ENCODE measurements at regions not wholly inside any gene's neighbourhood (a gene's known extent, or its start where the extent isn't known, plus 50 kb on each side); places are given as distances from the start of the nearest gene placed in this dataset.

- no peak for TF ChIP-seq GATA2 (IDR thresholded peaks at IDR 0.05; ENCODE audit: low read depth, low read length)
- TF ChIP-seq GATA3 (IDR thresholded peaks at IDR 0.05; ENCODE audit: low read depth, low read length): no peak
Measured at GRCh38 chr12:67884596-67884995, 104.7 kb upstream of the IFNG-AS1 start.

All from SH-SY5Y (cell line).